HepG2 (cell line): ENCODE measurements at regions not wholly inside any gene's neighbourhood (a gene's known extent, or its start where the extent isn't known, plus 50 kb on each side); places are given as distances from the start of the nearest gene placed in this dataset.

Experiments used
- KAT8 ChIP-seq: IDR thresholded peaks from 2 replicates; pipeline ENCODE4 v1.6.1; 2016; ENCODE audit warnings: missing genetic modification reagents, missing compliant biosample characterization
- MAFF ChIP-seq: IDR thresholded peaks from 2 replicates; pipeline ENCODE4 v1.6.1; 2011; ENCODE audit warnings: low read depth, low read length, improper control_type of control experiment
- NONO ChIP-seq, 2 experiments: fragments of 450-650 bp in 1 of 2; sonication (generic) in 1 of 2; formaldehyde crosslinking in 1 of 2; IDR thresholded peaks in 1 of 2; conservative IDR thresholded peaks in 1 of 2; 2 replicates each; pipeline versions ENCODE4 v1.6.1 to v1.8.0; 2017 to 2022; ENCODE audit warnings: mild to moderate bottlenecking in 1 of 2, missing genetic modification reagents in 1 of 2, moderate library complexity in 1 of 2
- NR2F2 ChIP-seq: IDR thresholded peaks from 2 replicates; pipeline ENCODE4 v1.6.1; 2012; ENCODE audit warnings: low read depth, inconsistent platforms, borderline replicate concordance
- PHF20 ChIP-seq: sonication (generic); formaldehyde crosslinking; IDR thresholded peaks from 2 replicates; pipeline ENCODE4 v1.5.0; 2020; ENCODE audit warnings: mild to moderate bottlenecking, missing genetic modification reagents
- SMARCE1 ChIP-seq: fragments of 450-650 bp; IDR thresholded peaks from 2 replicates; pipeline ENCODE4 v1.6.1; 2017; ENCODE audit warnings: borderline replicate concordance
- TCF12 ChIP-seq, 2 experiments: fragments of 450-650 bp in 1 of 2; sonication (generic) in 1 of 2; formaldehyde crosslinking in 1 of 2; IDR thresholded peaks; 2 replicates each; pipeline versions ENCODE4 v1.6.1 to v1.8.0; 2017 to 2022; ENCODE audit warnings: antibody characterized with exemption in 1 of 2, mild to moderate bottlenecking in 1 of 2, missing genetic modification reagents in 1 of 2, moderate library complexity in 1 of 2
- ZIK1 ChIP-seq: sonication (generic); formaldehyde crosslinking; IDR thresholded peaks from 2 replicates; pipeline ENCODE4 v1.5.0; 2020; ENCODE audit warnings: mild to moderate bottlenecking, low read depth, missing genetic modification reagents, borderline replicate concordance
- ZNF468 ChIP-seq: sonication (generic); formaldehyde crosslinking; IDR thresholded peaks from 2 replicates; pipeline ENCODE4 v1.8.0; 2022; ENCODE audit warnings: mild to moderate bottlenecking, moderate library complexity, missing genetic modification reagents
- TF ChIP-seq, protein P1 (sequence below): IDR thresholded peaks from 2 replicates; pipeline ENCODE4 v1.6.1; 2016; ENCODE audit warnings: missing genetic modification reagents, missing compliant biosample characterization
- TF ChIP-seq, protein P2 (sequence below): sonication (generic); formaldehyde crosslinking; IDR thresholded peaks from 2 replicates; pipeline ENCODE4 v1.8.1; 2022; ENCODE audit warnings: low read depth, mild to moderate bottlenecking, missing genetic modification reagents
- TF ChIP-seq, protein P3 (sequence below): sonication (generic); formaldehyde crosslinking; IDR thresholded peaks from 2 replicates; pipeline ENCODE4 v1.5.0; 2020; ENCODE audit warnings: missing genetic modification reagents
- TF ChIP-seq, protein P4 (sequence below), 2 experiments: fragments of 450-650 bp in 1 of 2; sonication (generic) in 1 of 2; formaldehyde crosslinking in 1 of 2; IDR thresholded peaks; 2 replicates each; pipeline versions ENCODE4 v1.6.1 to v1.8.0; 2016 to 2022; ENCODE audit warnings: antibody characterized with exemption in 1 of 2, mild to moderate bottlenecking in 1 of 2, missing genetic modification reagents in 1 of 2

DNA sequence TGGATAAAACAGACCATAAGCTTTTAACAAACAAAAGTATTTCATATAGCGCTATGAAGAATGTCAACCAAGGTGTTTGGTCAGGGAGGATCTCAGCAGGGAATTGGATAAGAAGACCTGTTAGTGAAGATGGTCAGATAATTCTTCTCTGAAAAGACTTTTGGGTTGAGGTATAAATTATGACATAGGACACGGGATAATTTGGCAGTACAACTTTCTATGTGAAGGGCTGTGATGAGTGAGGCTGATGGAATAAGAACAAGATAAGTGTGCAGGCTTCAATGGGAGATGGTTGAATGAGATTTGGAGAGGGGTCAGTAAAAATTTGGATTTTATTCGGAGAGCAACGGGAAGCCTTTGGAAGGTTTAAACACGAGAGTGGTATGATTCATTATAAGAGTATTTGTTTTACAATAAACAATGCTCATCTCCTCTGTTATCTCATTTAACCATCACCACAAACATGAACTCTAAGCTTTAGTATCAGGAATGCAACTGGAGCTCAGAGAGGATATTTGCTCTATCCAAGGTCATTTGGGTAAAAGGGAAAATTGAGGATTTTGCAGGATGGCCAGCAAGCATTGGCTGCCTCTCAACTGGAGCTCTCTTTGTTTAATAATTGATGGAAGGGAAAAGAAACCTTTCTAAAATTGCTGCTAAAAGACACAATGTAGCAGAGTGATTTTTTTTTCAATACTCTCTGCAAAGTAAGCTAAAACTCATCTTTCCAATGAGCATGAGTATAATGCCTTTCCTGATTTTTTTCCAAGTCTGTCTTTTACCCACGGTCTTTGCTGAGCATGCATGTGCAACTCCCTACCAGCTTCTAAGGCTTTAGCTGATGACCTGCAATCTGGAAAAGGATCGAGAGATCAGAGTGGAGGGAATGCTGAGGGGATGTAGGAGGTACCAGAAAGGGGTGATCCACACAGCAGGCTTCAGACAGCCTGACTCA is 534.0 kb downstream of the CBLN4 start (continued):
- TF ChIP-seq, protein P1, sequence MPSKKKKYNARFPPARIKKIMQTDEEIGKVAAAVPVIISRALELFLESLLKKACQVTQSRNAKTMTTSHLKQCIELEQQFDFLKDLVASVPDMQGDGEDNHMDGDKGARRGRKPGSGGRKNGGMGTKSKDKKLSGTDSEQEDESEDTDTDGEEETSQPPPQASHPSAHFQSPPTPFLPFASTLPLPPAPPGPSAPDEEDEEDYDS (CRISPR knock-in tag), result no peak
- TF ChIP-seq, protein P2, sequence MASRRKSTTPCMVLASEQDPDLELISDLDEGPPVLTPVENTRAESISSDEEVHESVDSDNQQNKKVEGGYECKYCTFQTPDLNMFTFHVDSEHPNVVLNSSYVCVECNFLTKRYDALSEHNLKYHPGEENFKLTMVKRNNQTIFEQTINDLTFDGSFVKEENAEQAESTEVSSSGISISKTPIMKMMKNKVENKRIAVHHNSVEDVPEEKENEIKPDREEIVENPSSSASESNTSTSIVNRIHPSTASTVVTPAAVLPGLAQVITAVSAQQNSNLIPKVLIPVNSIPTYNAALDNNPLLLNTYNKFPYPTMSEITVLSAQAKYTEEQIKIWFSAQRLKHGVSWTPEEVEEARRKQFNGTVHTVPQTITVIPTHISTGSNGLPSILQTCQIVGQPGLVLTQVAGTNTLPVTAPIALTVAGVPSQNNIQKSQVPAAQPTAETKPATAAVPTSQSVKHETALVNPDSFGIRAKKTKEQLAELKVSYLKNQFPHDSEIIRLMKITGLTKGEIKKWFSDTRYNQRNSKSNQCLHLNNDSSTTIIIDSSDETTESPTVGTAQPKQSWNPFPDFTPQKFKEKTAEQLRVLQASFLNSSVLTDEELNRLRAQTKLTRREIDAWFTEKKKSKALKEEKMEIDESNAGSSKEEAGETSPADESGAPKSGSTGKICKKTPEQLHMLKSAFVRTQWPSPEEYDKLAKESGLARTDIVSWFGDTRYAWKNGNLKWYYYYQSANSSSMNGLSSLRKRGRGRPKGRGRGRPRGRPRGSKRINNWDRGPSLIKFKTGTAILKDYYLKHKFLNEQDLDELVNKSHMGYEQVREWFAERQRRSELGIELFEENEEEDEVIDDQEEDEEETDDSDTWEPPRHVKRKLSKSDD (CRISPR knock-in tag), result 0 out of 2 replicates have a peak, but pooled peaks have one; percentile 20
- TF ChIP-seq TCF12 (IDR thresholded peaks at IDR 0.05), result no peak
- TF ChIP-seq TCF12 (CRISPR knock-in tag; IDR thresholded peaks at IDR 0.05), result peak; percentile 53; the same call in 1 of the 2 replicates
- TF ChIP-seq NR2F2, result no peak
- TF ChIP-seq PHF20, result no peak; the same call in 1 of the 2 replicates
- TF ChIP-seq KAT8 (CRISPR knock-in tag), result peak; percentile 72; the same call in 1 of the 2 replicates
- TF ChIP-seq MAFF, result peak; percentile 36
- no peak for TF ChIP-seq ZIK1
- TF ChIP-seq NONO (IDR thresholded peaks at IDR 0.05), result no peak
- peak; percentile 30; the same call in 1 of the 2 replicates for TF ChIP-seq NONO (CRISPR knock-in tag; conservative IDR thresholded peaks at IDR 0.05)
- TF ChIP-seq ZNF468 (CRISPR knock-in tag), result no peak
- TF ChIP-seq SMARCE1, result peak; percentile 52; the same call in 1 of the 2 replicates
- TF ChIP-seq, protein P3, sequence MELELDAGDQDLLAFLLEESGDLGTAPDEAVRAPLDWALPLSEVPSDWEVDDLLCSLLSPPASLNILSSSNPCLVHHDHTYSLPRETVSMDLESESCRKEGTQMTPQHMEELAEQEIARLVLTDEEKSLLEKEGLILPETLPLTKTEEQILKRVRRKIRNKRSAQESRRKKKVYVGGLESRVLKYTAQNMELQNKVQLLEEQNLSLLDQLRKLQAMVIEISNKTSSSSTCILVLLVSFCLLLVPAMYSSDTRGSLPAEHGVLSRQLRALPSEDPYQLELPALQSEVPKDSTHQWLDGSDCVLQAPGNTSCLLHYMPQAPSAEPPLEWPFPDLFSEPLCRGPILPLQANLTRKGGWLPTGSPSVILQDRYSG (CRISPR knock-in tag), result 0 out of 2 replicates have a peak, but pooled peaks have one; percentile 48
- TF ChIP-seq, protein P4, sequence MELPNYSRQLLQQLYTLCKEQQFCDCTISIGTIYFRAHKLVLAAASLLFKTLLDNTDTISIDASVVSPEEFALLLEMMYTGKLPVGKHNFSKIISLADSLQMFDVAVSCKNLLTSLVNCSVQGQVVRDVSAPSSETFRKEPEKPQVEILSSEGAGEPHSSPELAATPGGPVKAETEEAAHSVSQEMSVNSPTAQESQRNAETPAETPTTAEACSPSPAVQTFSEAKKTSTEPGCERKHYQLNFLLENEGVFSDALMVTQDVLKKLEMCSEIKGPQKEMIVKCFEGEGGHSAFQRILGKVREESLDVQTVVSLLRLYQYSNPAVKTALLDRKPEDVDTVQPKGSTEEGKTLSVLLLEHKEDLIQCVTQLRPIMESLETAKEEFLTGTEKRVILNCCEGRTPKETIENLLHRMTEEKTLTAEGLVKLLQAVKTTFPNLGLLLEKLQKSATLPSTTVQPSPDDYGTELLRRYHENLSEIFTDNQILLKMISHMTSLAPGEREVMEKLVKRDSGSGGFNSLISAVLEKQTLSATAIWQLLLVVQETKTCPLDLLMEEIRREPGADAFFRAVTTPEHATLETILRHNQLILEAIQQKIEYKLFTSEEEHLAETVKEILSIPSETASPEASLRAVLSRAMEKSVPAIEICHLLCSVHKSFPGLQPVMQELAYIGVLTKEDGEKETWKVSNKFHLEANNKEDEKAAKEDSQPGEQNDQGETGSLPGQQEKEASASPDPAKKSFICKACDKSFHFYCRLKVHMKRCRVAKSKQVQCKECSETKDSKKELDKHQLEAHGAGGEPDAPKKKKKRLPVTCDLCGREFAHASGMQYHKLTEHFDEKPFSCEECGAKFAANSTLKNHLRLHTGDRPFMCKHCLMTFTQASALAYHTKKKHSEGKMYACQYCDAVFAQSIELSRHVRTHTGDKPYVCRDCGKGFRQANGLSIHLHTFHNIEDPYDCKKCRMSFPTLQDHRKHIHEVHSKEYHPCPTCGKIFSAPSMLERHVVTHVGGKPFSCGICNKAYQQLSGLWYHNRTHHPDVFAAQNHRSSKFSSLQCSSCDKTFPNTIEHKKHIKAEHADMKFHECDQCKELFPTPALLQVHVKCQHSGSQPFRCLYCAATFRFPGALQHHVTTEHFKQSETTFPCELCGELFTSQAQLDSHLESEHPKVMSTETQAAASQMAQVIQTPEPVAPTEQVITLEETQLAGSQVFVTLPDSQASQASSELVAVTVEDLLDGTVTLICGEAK (IDR thresholded peaks at IDR 0.05), result no peak
- TF ChIP-seq, protein P4 (CRISPR knock-in tag; IDR thresholded peaks at IDR 0.05), result no peak; the same call in 1 of the 2 replicates
